MCF 10A (cell line): ENCODE measurements at regions not wholly inside any gene's neighbourhood (a gene's known extent, or its start where the extent isn't known, plus 50 kb on each side); places are given as distances from the start of the nearest gene placed in this dataset.

Experiments
- BruUV-seq: library from RNA; stranded (reverse); fragments of 400-500 nt; replicated peaks from 2 replicates; lab custom pipeline; 2021; lab: Mats Ljungman, UMichigan
- CTCF ChIA-PET: fragments of 300-600 bp; sonication (Branson Sonifier 250); formaldehyde crosslinking; extraction: SDS; loops from one replicate; lab custom pipeline; 2021; ENCODE audit warnings: antibody characterized with exemption, inconsistent platforms; lab: Yijun Ruan, JAX
- POLR2A ChIA-PET: fragments of 300-600, 350-650 bp; sonication (Branson Sonifier 250); formaldehyde crosslinking; extraction: SDS; loops from one replicate; lab custom pipeline; 2020; ENCODE audit warnings: antibody characterized with exemption, inconsistent platforms; lab: Yijun Ruan, JAX
- DNase-seq: peaks from one replicate; pipeline ENCODE4 v3.0.0-alpha.2; 2018; ENCODE audit not compliant: unreplicated experiment
- H3K27ac Mint-ChIP-seq: one replicate; pipeline ENCODE4 v1.8.0; 2022; ENCODE audit warnings: mild to moderate bottlenecking, low read depth, mixed read lengths; ENCODE audit not compliant: unreplicated experiment
- H3K27me3 Mint-ChIP-seq: one replicate; pipeline ENCODE4 v1.8.0; 2022; ENCODE audit warnings: mixed read lengths; ENCODE audit not compliant: insufficient read depth, unreplicated experiment
- H3K36me3 Mint-ChIP-seq: one replicate; pipeline ENCODE4 v1.8.0; 2022; ENCODE audit warnings: mild to moderate bottlenecking, moderate library complexity, mixed read lengths; ENCODE audit not compliant: insufficient read depth, unreplicated experiment
- H3K4me1 Mint-ChIP-seq: one replicate; pipeline ENCODE4 v1.8.0; 2022; ENCODE audit warnings: mixed read lengths; ENCODE audit not compliant: insufficient read depth, unreplicated experiment
- H3K4me3 Mint-ChIP-seq: one replicate; pipeline ENCODE4 v1.8.0; 2022; ENCODE audit warnings: mild to moderate bottlenecking, moderate library complexity, mixed read lengths; ENCODE audit not compliant: unreplicated experiment
- H3K9me3 Mint-ChIP-seq: one replicate; pipeline ENCODE4 v1.8.0; 2022; ENCODE audit warnings: mixed read lengths; ENCODE audit not compliant: unreplicated experiment
- intact Hi-C: fragments of 100-400 bp; cut with micrococcal nuclease; formaldehyde crosslinking; loops from 2 replicates; pipeline ENCODE4 v1.14.1; 2022
- TF ChIP-seq, protein P1 (sequence below): fragments of 200-600 bp; IDR thresholded peaks from one replicate; pipeline ENCODE4 v1.8.0; 2022; ENCODE audit warnings: antibody characterized with exemption, mild to moderate bottlenecking; ENCODE audit not compliant: unreplicated experiment

DNA sequence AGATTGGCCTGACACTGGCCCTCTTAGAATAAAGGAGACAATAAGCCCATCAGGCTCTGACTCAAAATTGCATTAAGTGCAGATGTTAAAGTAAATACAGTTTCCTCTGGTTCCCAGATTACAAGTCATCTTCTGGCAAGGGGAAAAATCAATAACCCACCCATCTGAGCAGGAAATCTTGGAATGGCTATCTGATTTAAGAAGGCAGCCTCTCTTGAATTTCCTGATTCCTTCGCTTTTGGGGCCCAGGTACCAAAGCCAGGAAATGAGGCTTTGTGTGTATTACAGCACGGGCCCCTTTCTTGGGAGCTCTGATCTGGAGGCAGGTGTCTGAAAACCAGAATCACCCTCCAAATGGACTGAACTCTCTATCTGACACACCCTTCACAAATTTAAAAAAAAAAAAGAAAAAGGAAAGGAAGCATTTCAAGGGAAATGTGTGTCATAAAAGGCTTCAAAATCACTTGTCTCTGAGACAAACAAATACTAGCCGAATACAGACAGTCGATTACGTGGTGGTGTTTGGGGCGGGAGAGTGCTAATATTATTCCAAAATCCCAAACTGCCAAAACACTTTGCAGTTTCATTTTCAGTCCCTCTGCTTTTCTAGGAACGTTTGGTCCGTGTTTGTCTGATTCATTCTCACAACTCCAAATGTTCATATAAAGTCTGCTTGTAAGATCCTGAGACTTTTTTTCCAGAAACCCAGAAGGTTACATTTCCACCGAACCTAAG, 240.9 kb upstream of the CAMK1G start:
- POLR2A ChIA-PET: interaction anchor here (1.2 to 3.1 kb wide), 3 partner anchors 11 to 17 kb away, joined by 3 to 11 read pairs (median 4); no protein-coding TSS in a partner anchor
- Mint-ChIP-seq H3K4me1 (no peaks in the 10 kb centered on the region), H3K4me3 (no peak overlapping the region), H3K27me3 (no peaks in the 10 kb centered on the region), H3K9me3 (peaks cover 7% of the 10 kb centered on the region), H3K27ac (no peak overlapping the region), H3K36me3 (no peaks in the 10 kb centered on the region)
- BruUV-seq: no TSS peak
- intact Hi-C loops: no loop called here
- TF ChIP-seq, protein P1, sequence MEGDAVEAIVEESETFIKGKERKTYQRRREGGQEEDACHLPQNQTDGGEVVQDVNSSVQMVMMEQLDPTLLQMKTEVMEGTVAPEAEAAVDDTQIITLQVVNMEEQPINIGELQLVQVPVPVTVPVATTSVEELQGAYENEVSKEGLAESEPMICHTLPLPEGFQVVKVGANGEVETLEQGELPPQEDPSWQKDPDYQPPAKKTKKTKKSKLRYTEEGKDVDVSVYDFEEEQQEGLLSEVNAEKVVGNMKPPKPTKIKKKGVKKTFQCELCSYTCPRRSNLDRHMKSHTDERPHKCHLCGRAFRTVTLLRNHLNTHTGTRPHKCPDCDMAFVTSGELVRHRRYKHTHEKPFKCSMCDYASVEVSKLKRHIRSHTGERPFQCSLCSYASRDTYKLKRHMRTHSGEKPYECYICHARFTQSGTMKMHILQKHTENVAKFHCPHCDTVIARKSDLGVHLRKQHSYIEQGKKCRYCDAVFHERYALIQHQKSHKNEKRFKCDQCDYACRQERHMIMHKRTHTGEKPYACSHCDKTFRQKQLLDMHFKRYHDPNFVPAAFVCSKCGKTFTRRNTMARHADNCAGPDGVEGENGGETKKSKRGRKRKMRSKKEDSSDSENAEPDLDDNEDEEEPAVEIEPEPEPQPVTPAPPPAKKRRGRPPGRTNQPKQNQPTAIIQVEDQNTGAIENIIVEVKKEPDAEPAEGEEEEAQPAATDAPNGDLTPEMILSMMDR: no peak
- DNase-seq: no peak
- CTCF ChIA-PET: interaction anchor here (0.6 to 10.4 kb wide), 8 partner anchors 8 to 139 kb away, joined by 3 to 106 read pairs (median 5); no protein-coding TSS in a partner anchor

DNA sequence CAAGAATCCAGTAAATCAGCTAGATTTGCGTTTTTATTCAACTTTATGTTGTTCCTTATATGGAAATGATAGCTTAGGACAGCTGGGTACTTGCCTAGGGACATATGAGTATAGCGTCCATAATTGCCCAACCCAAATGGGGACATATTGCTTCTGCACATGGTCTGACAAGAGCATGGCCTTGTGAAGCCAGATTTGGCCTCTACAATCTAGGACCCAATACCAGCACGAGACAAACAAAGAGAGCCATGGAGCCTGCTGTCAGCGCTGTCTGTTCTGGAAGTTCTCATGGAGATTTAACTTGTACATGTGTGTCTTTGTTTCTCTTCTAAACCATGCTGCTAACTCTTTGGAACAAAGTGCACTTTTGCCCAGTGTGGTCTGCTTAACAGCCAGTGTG, 240.0 kb upstream of the CAMK1G start:
- intact Hi-C loops: no loop called here
- Mint-ChIP-seq H3K27ac (no peak overlapping the region), H3K36me3 (no peaks in the 10 kb centered on the region), H3K4me3 (no peak overlapping the region), H3K4me1 (no peaks in the 10 kb centered on the region), H3K9me3 (peaks cover 7% of the 10 kb centered on the region), H3K27me3 (no peaks in the 10 kb centered on the region)
- ChIA-PET POLR2A (interaction anchor here (0.6 to 3.1 kb wide), 4 partner anchors 10 to 133 kb away, joined by 3 to 11 read pairs (median 3); no protein-coding TSS in a partner anchor), CTCF (interaction anchor here (0.6 to 10.4 kb wide), 9 partner anchors 9 to 676 kb away, joined by 3 to 106 read pairs (median 4); no protein-coding TSS in a partner anchor)
- DNase-seq: no peak
- TF ChIP-seq, protein P1: no peak
- no TSS peak for BruUV-seq

DNA sequence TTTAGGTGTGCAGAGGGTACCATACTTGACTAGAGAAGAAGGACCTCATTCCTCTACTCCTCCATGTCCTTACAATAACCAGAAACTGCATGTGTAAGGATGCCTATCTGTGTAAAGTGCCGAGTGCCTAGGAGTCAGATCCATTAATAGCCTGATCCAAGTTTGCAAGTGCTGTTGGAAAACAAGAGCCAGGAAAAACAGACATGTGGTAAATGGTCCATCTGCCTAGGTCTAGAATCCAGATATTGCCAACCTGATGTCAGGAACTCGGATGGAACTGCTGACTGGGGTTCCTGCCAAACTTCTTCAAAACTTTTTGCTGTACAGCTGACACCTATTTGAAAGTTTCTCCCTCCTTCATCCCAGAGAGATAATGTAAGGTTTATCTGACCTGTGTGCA, 239.4 kb upstream of the CAMK1G start:
- TF ChIP-seq, protein P1: no peak
- no TSS peak for BruUV-seq
- Mint-ChIP-seq H3K4me3 (no peak overlapping the region), H3K27me3 (no peaks in the 10 kb centered on the region), H3K36me3 (no peaks in the 10 kb centered on the region), H3K27ac (no peak overlapping the region), H3K9me3 (peaks cover 7% of the 10 kb centered on the region), H3K4me1 (no peaks in the 10 kb centered on the region)
- CTCF ChIA-PET: interaction anchor here (0.7 to 10.4 kb wide), 11 partner anchors 9 to 691 kb away, joined by 3 to 106 read pairs (median 4); no protein-coding TSS in a partner anchor
- intact Hi-C loops: no loop called here
- DNase-seq: no peak
- POLR2A ChIA-PET: interaction anchor here (1.7 kb wide), 1 partner anchor 9 kb away, joined by 3 read pairs; no protein-coding TSS in a partner anchor
